ENCODE measurements at regions not wholly inside any gene's neighbourhood (a gene's known extent, or its start where the extent isn't known, plus 50 kb on each side); places are given as distances from the start of the nearest gene placed in this dataset.

DNA sequence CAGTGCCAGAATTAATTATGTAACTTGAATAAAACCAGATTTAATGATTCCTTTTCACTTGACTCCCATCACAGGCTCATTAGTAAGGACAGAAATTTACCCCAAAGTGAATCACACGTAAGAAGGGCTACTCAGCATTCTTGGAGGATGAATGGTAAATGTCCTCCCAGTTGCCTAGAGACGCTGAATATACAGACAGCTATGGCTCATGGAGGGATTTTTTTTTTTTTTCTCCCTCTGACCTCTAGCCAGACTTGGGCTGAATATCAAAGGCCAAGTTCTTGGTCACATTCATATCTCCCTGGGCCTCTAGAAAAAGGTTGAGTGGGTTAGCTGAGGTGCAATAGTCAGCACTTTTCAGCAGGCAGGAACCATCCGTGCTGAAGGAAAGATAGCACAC lies 77.5 kb downstream of the PHLDA1 start:
- TF ChIP-seq CTCF (IDR thresholded peaks at IDR 0.05), result no peak
- no peak for TF ChIP-seq POLR2A (IDR thresholded peaks at IDR 0.05)

Measured in heart left ventricle (tissue), 13 donors.